Right renal cortex interstitium (tissue), 3 donors: ENCODE measurements at regions not wholly inside any gene's neighbourhood (a gene's known extent, or its start where the extent isn't known, plus 50 kb on each side); places are given as distances from the start of the nearest gene placed in this dataset.

Source experiments
- DNase-seq, 3 donors: peaks; one replicate each; pipeline ENCODE4 v3.0.0-alpha.2; 2013; ENCODE audit warnings: low read depth in 3 of 3, low spot score in 2 of 3

DNA sequence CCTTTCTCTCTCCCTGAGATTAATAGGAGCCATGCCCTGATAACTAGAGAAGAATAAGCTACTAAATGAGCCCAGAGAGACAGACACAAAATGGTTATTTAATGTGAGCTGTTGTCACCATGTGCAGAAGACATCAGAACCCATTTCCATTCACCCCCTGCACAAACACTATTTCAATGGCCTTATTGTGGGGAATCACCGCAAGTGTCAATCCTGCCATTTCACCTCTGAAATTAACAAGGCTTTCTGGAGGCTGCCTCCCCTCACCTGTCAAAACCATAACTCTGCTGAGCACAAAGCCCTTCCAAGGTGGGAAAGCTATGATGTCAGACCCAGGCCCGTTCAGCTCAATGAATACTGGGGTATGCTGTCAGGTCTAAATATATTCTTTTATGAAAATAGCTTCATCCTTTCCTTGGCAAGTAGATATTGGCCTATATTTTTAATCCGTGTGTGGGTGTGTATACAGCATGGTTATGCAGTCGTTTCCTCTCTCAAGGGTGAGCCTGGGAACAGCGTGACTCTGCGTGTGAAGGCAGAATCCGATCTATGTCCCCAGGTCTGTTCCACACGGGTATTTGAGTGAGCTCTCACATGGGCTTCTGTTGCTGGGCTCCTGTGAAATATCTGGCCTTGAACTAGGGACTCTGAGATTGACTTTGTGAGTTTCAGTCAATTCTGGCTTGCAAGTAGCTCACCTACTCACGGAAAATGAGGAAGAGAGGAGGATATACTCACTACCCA, 266.3 kb downstream of the FBXW7 start:
- DNase-seq, result no peak

DNA sequence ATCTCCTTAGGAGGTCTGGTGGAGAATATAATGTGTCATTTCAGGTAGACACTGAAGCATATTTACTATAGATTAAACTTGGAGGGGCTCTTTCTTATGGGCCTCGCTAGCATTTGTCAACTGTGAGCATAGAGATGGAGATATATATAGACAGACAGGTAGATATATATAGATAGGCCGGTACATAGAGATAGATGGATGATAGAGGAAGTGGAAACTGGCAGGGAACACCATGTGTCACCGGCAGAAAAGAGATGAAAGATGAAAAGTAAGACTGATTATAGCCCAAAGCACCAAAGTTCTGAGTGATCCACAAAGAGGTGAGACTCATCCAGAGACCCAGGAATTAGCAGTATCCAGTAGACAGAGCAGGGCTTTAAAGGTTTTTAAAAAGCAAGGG, 268.1 kb downstream of the FBXW7 start:
- no peak for DNase-seq

- no peak for DNase-seq
These were observed 268.9 kb downstream of the FBXW7 start for GRCh38 chr4:152266831-152267480.

DNA sequence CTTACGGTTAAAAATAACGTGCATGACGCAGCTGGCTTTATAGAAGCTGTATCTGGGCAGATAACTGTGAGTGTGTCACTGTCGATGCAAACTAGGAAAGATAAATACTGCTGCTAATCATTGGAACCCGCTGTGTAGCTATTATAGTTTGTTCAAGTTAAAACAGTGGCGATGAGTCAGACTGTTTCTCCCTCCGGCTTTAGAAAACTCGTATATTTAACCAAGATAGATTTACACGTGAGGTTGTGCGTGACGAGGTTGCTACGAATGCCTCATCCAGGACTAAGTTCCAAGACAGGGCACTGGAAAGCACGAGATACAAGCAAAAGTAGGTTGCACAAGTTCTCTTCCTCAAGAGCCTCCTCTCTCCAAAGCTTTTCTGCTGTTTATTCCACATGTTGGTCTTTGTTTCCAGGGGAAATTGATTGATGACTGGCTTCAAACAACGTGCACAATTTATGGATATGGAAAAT, 270.7 kb downstream of the FBXW7 start:
- no peak for DNase-seq

- no peak for DNase-seq
These were observed 271.8 kb downstream of the FBXW7 start for GRCh38 chr4:152264106-152264505.

- no peak for DNase-seq
These were observed 276.0 kb downstream of the FBXW7 start for GRCh38 chr4:152259866-152260265.

GRCh38 chr4:152258804-152259708, 276.8 kb downstream of the FBXW7 start:
- peak in 1 of 3 donors; percentile 36 for DNase-seq

- DNase-seq, result no peak
These were observed 277.5 kb downstream of the FBXW7 start for GRCh38 chr4:152258391-152258790.

DNA sequence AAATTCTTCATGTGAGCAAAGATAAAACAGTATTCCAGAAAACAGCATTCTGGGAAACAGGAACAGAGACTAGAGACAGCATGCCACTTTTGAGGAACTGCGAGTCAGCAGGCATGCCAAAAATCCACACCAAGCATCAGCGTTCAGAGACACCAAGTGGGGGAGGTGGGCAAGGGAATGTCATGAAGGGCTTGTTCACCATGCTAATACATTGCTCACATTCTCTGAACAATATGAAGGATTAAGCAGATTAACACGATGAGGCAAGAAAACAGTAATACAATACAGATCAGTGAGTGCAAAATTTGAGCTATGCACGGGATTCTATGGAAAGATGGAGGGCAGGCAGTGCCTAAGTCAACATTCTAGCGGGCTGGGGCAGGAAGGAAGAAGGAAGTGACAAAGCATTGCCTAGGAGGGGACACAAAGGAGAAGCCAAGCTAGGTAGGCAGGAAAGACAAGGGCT, 278.3 kb downstream of the FBXW7 start:
- no peak for DNase-seq

- no peak for DNase-seq
These were observed 278.9 kb downstream of the FBXW7 start for GRCh38 chr4:152256996-152257395.

GRCh38 chr4:152255437-152255836, 280.5 kb downstream of the FBXW7 start:
- DNase-seq, result no peak

- no peak for DNase-seq
These were observed 287.5 kb downstream of the FBXW7 start for GRCh38 chr4:152248347-152248746.

GRCh38 chr4:152247271-152247975, 288.5 kb downstream of the FBXW7 start:
- no peak for DNase-seq

DNA sequence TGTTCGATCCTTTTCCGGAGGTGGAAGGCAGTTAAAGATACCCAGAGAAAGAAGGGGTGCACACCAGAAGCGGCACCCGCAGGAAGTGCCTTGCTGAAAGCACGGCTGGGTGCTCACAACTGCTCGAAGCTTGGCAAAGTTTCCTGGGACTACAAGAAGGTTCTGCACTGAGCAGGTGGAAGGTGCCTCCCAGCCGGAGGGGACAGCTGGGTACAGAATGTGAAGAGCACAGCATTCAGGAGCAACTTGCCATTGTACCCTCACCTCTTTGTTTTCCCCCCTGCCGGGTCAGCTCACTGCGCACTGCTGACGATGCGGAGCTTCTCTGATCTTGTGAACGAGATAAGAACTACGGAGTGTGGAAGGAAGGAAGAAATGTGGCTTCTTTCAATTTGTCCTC, 289.2 kb downstream of the FBXW7 start:
- DNase-seq, result no peak

DNA sequence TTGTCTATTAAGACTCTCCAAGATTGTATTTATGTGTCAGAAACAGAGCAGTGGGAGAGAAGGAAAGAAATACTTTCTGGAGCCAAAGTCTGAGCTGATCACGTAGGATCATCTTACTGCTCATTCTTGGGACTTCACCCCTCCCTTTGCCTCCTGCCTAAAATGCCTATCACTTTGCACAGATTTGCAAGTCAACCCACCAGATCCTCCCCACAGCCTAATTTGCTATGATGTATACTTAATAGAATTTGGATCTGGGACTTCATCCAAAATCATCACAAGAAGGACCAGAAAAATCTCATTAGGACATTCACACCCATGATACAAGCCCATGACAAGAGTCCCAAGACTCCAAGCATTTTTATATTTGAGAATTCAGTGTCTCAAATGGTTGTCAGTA, 290.2 kb downstream of the FBXW7 start:
- no peak for DNase-seq

GRCh38 chr4:152244659-152245058, 291.2 kb downstream of the FBXW7 start:
- no peak for DNase-seq

- DNase-seq, result no peak
These were observed 291.8 kb downstream of the FBXW7 start for GRCh38 chr4:152243896-152244595.

GRCh38 chr4:152243206-152243605, 292.7 kb downstream of the FBXW7 start:
- DNase-seq, result no peak

DNA sequence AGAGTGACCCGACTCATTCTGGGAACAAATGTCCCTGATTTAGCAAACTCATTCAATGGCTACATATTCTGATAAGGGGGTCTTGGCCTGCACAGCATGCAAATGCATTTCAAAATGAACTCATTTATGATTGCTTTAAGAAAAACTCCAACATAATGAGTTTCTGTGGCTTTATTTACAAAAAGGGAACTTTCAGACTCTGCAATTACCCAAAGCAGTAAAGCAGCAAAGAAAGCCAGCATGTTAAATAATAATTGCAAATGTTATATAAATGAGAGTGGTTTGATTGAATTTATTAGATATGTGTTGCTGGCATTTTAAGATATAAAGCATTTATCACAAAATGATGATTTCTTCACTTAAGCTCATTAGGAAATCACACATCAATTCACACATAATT, 295.7 kb downstream of the FBXW7 start:
- DNase-seq, result no peak

- no peak for DNase-seq
These were observed 296.7 kb downstream of the FBXW7 start for GRCh38 chr4:152239216-152239615.
